Ovary (tissue), 3 donors: ENCODE measurements at regions not wholly inside any gene's neighbourhood (a gene's known extent, or its start where the extent isn't known, plus 50 kb on each side); places are given as distances from the start of the nearest gene placed in this dataset.

Experiments used
- EP300 ChIP-seq: sonication (generic); formaldehyde crosslinking; IDR thresholded peaks from one replicate; pipeline ENCODE4 v1.6.1; 2017; ENCODE audit warnings: antibody characterized with exemption
- POLR2A ChIP-seq: fragments of 450-650 bp; IDR thresholded peaks from one replicate; pipeline ENCODE4 v1.6.1; 2017; ENCODE audit warnings: antibody characterized with exemption, mild to moderate bottlenecking, moderate library complexity
- TF ChIP-seq, protein P1 (sequence below), 3 donors: fragments of 450-650 bp in 2 of 3; fragments of 200-600 bp in 1 of 3; IDR thresholded peaks; one replicate each; pipeline versions ENCODE4 v1.5.1 to v1.8.0; 2016 to 2022; ENCODE audit warnings: antibody characterized with exemption in 3 of 3, mild to moderate bottlenecking in 1 of 3
- donor health status: DM: no; HTN: no; CAD: no.

DNA sequence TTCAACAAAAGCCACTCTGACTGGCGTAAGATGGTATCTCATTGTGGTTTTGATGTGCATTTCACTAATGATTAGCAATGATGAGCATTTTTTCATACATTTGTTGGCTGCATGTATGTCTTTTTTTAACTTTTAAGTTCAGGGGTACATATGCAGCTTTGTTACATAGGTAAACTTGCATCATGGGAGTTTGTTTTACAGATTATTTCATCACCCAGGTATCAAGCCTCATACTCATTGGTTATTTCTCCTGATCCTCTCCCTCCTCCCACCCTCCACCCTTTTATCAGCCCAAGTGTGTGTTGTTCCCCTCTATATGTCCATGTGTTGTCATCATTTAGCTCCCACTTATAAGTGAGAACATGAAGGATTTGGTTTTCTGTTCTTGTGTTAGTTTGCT, 154.1 kb upstream of the POGK start:
- TF ChIP-seq, protein P1, sequence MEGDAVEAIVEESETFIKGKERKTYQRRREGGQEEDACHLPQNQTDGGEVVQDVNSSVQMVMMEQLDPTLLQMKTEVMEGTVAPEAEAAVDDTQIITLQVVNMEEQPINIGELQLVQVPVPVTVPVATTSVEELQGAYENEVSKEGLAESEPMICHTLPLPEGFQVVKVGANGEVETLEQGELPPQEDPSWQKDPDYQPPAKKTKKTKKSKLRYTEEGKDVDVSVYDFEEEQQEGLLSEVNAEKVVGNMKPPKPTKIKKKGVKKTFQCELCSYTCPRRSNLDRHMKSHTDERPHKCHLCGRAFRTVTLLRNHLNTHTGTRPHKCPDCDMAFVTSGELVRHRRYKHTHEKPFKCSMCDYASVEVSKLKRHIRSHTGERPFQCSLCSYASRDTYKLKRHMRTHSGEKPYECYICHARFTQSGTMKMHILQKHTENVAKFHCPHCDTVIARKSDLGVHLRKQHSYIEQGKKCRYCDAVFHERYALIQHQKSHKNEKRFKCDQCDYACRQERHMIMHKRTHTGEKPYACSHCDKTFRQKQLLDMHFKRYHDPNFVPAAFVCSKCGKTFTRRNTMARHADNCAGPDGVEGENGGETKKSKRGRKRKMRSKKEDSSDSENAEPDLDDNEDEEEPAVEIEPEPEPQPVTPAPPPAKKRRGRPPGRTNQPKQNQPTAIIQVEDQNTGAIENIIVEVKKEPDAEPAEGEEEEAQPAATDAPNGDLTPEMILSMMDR (IDR thresholded peaks at IDR 0.05) = no peak
- TF ChIP-seq POLR2A (no peak), EP300 (no peak)
